Heart right ventricle (tissue), 16 donors: ENCODE measurements at regions not wholly inside any gene's neighbourhood (a gene's known extent, or its start where the extent isn't known, plus 50 kb on each side); places are given as distances from the start of the nearest gene placed in this dataset.

ENCODE experiments used
- ATAC-seq, 8 donors: fragments of 200-7000 bp; cut with Tn5 transposase; one replicate each; pipeline ENCODE4 v1.9.1; 2020; ENCODE audit warnings: mild to moderate bottlenecking in 8 of 8, moderate library complexity in 8 of 8, moderate number of reproducible peaks in 1 of 8
- DNase-seq, 2 donors: peaks; one replicate each; pipeline ENCODE4 v3.0.0-alpha.2; 2020
- H3K27ac ChIP-seq, 10 donors: fragments of 200-600 bp; sonication (generic) in 2 of 10; one replicate each; pipeline versions ENCODE4 v1.5.0 to v1.8.0; 2020 to 2022; ENCODE audit warnings: mild to moderate bottlenecking in 3 of 10
- H3K27me3 ChIP-seq, 7 donors: fragments of 200-600 bp; one replicate each; pipeline ENCODE4 v1.8.0; 2021 to 2022; ENCODE audit warnings: mild to moderate bottlenecking in 2 of 7
- H3K36me3 ChIP-seq, 9 donors: fragments of 200-600 bp; sonication (generic) in 1 of 9; one replicate each; pipeline versions ENCODE4 v1.5.0 to v1.8.0; 2020 to 2022; ENCODE audit warnings: mild to moderate bottlenecking in 2 of 9
- H3K4me1 ChIP-seq, 9 donors: fragments of 200-600 bp; sonication (generic) in 1 of 9; one replicate each; pipeline versions ENCODE4 v1.5.0 to v1.8.0; 2020 to 2022; ENCODE audit warnings: mild to moderate bottlenecking in 4 of 9
- H3K4me3 ChIP-seq, 10 donors: fragments of 200-600 bp; sonication (generic) in 2 of 10; one replicate each; pipeline versions ENCODE4 v1.5.0 to v1.8.0; 2020 to 2022; ENCODE audit warnings: mild to moderate bottlenecking in 7 of 10, moderate library complexity in 2 of 10
- H3K9me3 ChIP-seq, 11 donors: fragments of 200-600 bp in 10 of 11; sonication (generic) in 2 of 11; one replicate each; pipeline versions ENCODE4 v1.5.0 to v1.8.0; 2013 to 2022; ENCODE audit warnings: mild to moderate bottlenecking in 2 of 11, control low read depth in 1 of 11, moderate library complexity in 1 of 11
- CTCF ChIP-seq, 9 donors: fragments of 200-600 bp; sonication (generic) in 2 of 9; IDR thresholded peaks; one replicate each; pipeline versions ENCODE4 v1.5.0 to v1.8.0; 2021 to 2022; ENCODE audit warnings: antibody characterized with exemption in 9 of 9, mild to moderate bottlenecking in 5 of 9, moderate library complexity in 1 of 9
- WGBS, 2 donors: extraction: QIAGEN DNeasy Blood & Tissue Kit; methylation state at CpG; one replicate each; pipeline ENCODE4 v1.1.7; 2013; ENCODE audit warnings: inconsistent platforms in 1 of 2; 5-methylcytosine and 5-hydroxymethylcytosine counted together
- intact Hi-C, 10 donors: fragments of 100-400 bp; cut with DNase I; formaldehyde crosslinking; loops; one replicate each; pipeline versions ENCODE4 v1.11.1 to v1.14.2; 2022
- donor health status: Arrhythmogenic right ventricular cardiomyopathy.
- donor health status: ischemic (EF 13 %, LVEDD 7.1; RV severe dilation, severe dysfunction).
- donor health status: healthy with polysubstance abuse.
- donor health status: DM: no; HTN: yes; CAD: no.
- donor health status: DM: no; HTN: no; CAD: no.
- donor health status: ischemic (EF 25% LVEDD 6.9; RV normal size, moderate dysfunction).
- donor health status: ischemic (EF 25% LVEDD 5.7; RV mildly dilated, moderate dysfunction).
- donor health status: healthy.
- donor health status: DM: yes; HTN: yes; CAD: no.
- donor health status: Ischemic cardiomyopathy.
- donor health status: ischemic (EF 35%, LVEDD 5.7; RV mildly dilated, moderate dysfunction).
- donor health status: nonischemic (EF 11% LVEDD 7.7; RV severe dilation, severe dysfunction).
- donor health status: DM: yes; HTN: yes; CAD: no.
- donor health status: PGD.
- donor health status: ischemic (EF 29% LVEDD 5.4; RV normal size, mild dysfunction).
- donor health status: nonischemic (EF 23%, LVEDD 6.1; RV moderate dilation, normal function).

DNA sequence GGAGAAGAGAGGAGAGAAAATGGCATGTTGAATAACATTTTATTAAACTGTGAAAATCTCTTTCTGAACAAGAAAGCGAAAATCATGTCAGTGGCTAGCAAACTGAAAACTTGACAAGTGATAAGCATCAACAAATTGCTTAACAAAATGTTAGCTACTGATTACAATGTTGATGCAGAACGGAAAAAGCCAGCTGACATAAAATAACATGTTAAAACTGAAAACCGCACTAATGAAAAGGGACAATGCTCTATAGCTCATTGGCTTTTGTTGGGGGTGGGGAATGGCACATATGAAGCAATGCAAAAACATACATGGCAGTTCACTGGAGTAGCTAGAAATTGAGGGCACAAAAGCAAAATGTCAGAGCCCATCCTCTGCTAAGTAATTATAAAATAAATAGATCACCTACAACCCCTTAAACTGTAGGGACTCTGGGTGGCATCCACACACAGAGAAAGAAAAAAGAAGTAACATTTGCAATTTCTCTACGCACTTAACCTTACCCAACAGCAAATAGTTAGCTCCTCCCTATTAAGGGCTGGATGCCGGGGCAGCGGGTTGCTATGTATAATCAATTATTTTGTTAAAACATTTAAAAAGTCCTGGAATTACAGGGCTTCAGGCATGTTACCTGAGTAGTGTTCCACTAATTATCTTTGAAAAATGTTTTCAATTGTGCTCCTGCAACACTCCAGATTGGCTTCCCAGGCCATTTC is 129.2 kb upstream of the USP15 start:
- no peak overlapping the region for H3K4me3 ChIP-seq
- no peaks in the 10 kb centered on the region for H3K4me1 ChIP-seq
- intact Hi-C loops, result no loop called here
- DNase-seq (no peak), ATAC-seq (no peak)
- WGBS, 2 donors, result 81 to 82% methylated on average over 6 of the region's 6 CpGs
- H3K27me3 ChIP-seq, result no peaks in the 10 kb centered on the region
- no peak for TF ChIP-seq CTCF (IDR thresholded peaks at IDR 0.05)
- H3K9me3 ChIP-seq, result no peaks in the 10 kb centered on the region
- H3K36me3 ChIP-seq, result no peaks in the 10 kb centered on the region
- no peak overlapping the region for H3K27ac ChIP-seq

DNA sequence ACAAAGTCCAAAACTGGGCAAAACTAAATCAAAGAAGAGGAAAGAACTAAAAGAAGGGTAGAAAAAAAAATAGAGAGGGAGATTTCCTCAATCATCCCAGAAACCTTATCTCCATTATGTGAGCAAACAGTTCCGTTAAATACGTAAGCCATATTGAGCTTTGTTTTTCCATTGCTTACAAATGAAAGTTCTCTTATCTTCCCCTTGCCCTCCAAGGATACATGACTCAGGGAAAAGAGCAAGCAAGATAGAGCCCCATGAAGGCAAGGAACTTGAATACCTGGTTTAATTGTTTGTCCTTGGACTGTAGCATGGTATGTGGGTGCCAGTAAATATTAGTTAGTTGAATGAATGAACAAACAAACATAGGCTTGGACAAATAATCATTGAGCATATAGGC is 126.8 kb upstream of the USP15 start:
- H3K36me3 ChIP-seq, result no peaks in the 10 kb centered on the region
- WGBS, 2 donors, result 74 to 76% methylated on average over 2 of the region's 2 CpGs
- H3K4me1 ChIP-seq, result no peaks in the 10 kb centered on the region
- H3K4me3 ChIP-seq, result no peak overlapping the region
- intact Hi-C loops, result no loop called here
- no peak for ATAC-seq
- no peak for DNase-seq
- no peak for TF ChIP-seq CTCF (IDR thresholded peaks at IDR 0.05)
- no peak overlapping the region for H3K27ac ChIP-seq
- H3K27me3 ChIP-seq, result no peaks in the 10 kb centered on the region
- H3K9me3 ChIP-seq, result no peaks in the 10 kb centered on the region

DNA sequence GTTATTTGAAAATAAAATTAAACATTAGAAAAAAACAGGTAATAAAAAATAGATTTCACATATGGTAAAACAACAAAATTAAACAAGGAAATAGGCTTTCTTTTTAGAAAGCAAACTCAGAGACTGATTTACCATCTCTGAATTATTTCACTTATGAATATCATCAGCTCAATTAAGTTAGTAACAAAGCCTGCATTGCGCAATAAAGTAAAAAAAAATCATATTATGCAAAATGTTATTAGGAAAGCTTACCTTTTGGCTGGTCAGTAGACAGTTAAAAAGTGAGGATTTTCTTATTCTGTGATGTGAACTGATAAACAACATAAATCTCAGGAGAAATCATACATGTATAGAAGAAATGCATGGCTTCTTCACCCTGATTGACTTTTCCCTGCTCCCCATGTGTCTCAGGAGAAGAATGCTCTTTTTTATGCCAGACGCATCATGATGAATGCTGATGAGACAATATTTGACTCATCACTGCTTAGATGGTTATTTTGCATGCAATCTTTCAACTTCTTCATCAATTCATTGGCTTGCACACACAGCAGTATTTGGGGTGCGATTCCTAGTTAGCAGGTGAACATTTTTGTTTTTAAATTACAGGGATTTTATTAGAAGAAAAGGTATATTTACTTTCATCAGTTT is 124.5 kb upstream of the USP15 start:
- 90% methylated on average over 3 of the region's 3 CpGs for WGBS, 2 donors
- ATAC-seq (no peak), DNase-seq (no peak)
- Histone ChIP-seq H3K9me3 (no peaks in the 10 kb centered on the region), H3K27me3 (no peaks in the 10 kb centered on the region), H3K27ac (no peak overlapping the region), H3K36me3 (no peaks in the 10 kb centered on the region), H3K4me3 (no peak overlapping the region), H3K4me1 (no peaks in the 10 kb centered on the region)
- intact Hi-C loops, result no loop called here
- TF ChIP-seq CTCF (IDR thresholded peaks at IDR 0.05), result no peak

DNA sequence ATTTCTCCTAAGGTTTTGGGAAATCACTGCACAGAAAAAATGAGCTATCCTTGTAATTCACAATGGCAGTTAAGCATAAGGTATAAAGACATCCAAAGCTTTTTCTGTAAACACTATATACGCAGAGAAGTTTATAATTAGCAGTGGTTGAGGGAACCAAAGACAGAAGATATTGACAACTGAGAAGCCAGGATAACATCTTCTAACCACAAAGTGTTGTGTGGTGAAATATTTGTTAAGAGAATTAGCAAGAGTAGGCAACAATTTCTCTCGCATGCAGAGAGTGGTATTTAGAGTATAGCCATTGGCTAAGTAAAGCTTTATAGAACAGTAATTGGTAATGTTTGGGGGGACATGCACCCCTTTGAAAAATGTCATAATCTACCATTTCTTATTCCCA is 123.7 kb upstream of the USP15 start:
- no peaks in the 10 kb centered on the region for H3K9me3 ChIP-seq
- H3K4me1 ChIP-seq, result no peaks in the 10 kb centered on the region
- ATAC-seq, result no peak
- no peak for TF ChIP-seq CTCF (IDR thresholded peaks at IDR 0.05)
- no peaks in the 10 kb centered on the region for H3K36me3 ChIP-seq
- WGBS, 2 donors, result 88 to 89% methylated on average over 2 of the region's 2 CpGs
- H3K27ac ChIP-seq, result no peak overlapping the region
- H3K4me3 ChIP-seq, result no peak overlapping the region
- intact Hi-C loops, result no loop called here
- DNase-seq, result no peak
- H3K27me3 ChIP-seq, result no peaks in the 10 kb centered on the region
